Astrocyte (in vitro differentiated cells and primary cell): ENCODE measurements at regions not wholly inside any gene's neighbourhood (a gene's known extent, or its start where the extent isn't known, plus 50 kb on each side); places are given as distances from the start of the nearest gene placed in this dataset.

Source experiments
- DNase-seq: peaks from one replicate; pipeline ENCODE4 v3.0.0-alpha.2; 2010; ENCODE audit warnings: low read depth
- FAIRE-seq: peaks from 2 replicates; lab custom pipeline; 2011; peaks lifted over from hg19 to GRCh38; lab: Jason Lieb, UNC
- H2AFZ ChIP-seq: 2 replicates; pipeline ENCODE4 v1.6.0; 2012; ENCODE audit warnings: low read depth, low read length, inconsistent platforms
- H3K27ac ChIP-seq: 2 replicates; pipeline ENCODE4 v1.5.1; 2011; ENCODE audit warnings: low read depth, low read length, inconsistent platforms
- H3K27me3 ChIP-seq: 2 replicates; pipeline ENCODE4 v1.6.0; 2011; ENCODE audit warnings: low read length, inconsistent platforms; ENCODE audit not compliant: insufficient read depth
- H3K36me3 ChIP-seq: 2 replicates; pipeline ENCODE4 v1.5.1; 2011; ENCODE audit warnings: low read length, inconsistent platforms; ENCODE audit not compliant: insufficient read depth
- H3K4me1 ChIP-seq: 2 replicates; pipeline ENCODE4 v1.5.1; 2011; ENCODE audit warnings: low read length, inconsistent platforms; ENCODE audit not compliant: insufficient read depth
- H3K4me2 ChIP-seq: 2 replicates; pipeline ENCODE4 v1.6.0; 2012; ENCODE audit warnings: low read length, inconsistent platforms
- H3K4me3 ChIP-seq: 2 replicates; pipeline ENCODE4 v1.5.1; 2011; ENCODE audit warnings: low read depth, mild to moderate bottlenecking, low read length, inconsistent platforms; ENCODE audit not compliant: insufficient read depth
- H3K79me2 ChIP-seq: 2 replicates; pipeline ENCODE4 v1.6.0; 2012; ENCODE audit warnings: mild to moderate bottlenecking, low read length, inconsistent platforms; ENCODE audit not compliant: insufficient read depth
- H3K9ac ChIP-seq: 2 replicates; pipeline ENCODE4 v1.6.0; 2012; ENCODE audit warnings: mild to moderate bottlenecking, low read length, inconsistent platforms
- H3K9me3 ChIP-seq: 2 replicates; pipeline ENCODE4 v1.5.1; 2012; ENCODE audit warnings: low read depth, mild to moderate bottlenecking, low read length, inconsistent platforms; ENCODE audit not compliant: insufficient read depth
- H4K20me1 ChIP-seq: 2 replicates; pipeline ENCODE4 v1.6.0; 2012; ENCODE audit warnings: low read length, inconsistent platforms; ENCODE audit not compliant: insufficient read depth
- H3K27ac Mint-ChIP-seq: one replicate; pipeline ENCODE4 v1.8.0; 2021; ENCODE audit warnings: mild to moderate bottlenecking, mixed read lengths; ENCODE audit not compliant: unreplicated experiment
- H3K27me3 Mint-ChIP-seq: one replicate; pipeline ENCODE4 v1.8.0; 2021; ENCODE audit warnings: low read depth, mixed read lengths; ENCODE audit not compliant: unreplicated experiment
- H3K36me3 Mint-ChIP-seq: one replicate; pipeline ENCODE4 v1.8.0; 2021; ENCODE audit warnings: low read depth, mixed read lengths; ENCODE audit not compliant: unreplicated experiment
- H3K4me1 Mint-ChIP-seq: one replicate; pipeline ENCODE4 v1.8.0; 2021; ENCODE audit warnings: low read depth, mixed read lengths; ENCODE audit not compliant: unreplicated experiment
- H3K4me3 Mint-ChIP-seq: one replicate; pipeline ENCODE4 v1.8.0; 2021; ENCODE audit warnings: mild to moderate bottlenecking, moderate library complexity, mixed read lengths; ENCODE audit not compliant: unreplicated experiment
- H3K9me3 Mint-ChIP-seq: one replicate; pipeline ENCODE4 v1.8.0; 2021; ENCODE audit warnings: mild to moderate bottlenecking, mixed read lengths; ENCODE audit not compliant: unreplicated experiment
- CTCF ChIP-seq: IDR thresholded peaks from 2 replicates; pipeline ENCODE4 v1.5.1; 2011; ENCODE audit warnings: low read depth, mild to moderate bottlenecking, inconsistent platforms, low read length, moderate library complexity; ENCODE audit not compliant: insufficient read depth
- EZH2 ChIP-seq: IDR thresholded peaks from 2 replicates; pipeline ENCODE4 v1.6.1; 2012; ENCODE audit warnings: mild to moderate bottlenecking, low read length, inconsistent platforms; ENCODE audit not compliant: insufficient read depth

GRCh38 chr1:60589916-60590315, 492.4 kb upstream of the NFIA start:
- H3K27me3 ChIP-seq, result no peaks in the 10 kb centered on the region
- no peak for DNase-seq
- no peaks in the 10 kb centered on the region for H3K9me3 ChIP-seq
- no peak for TF ChIP-seq EZH2
- H3K9me3 Mint-ChIP-seq, result no peaks in the 10 kb centered on the region
- no peaks in the 10 kb centered on the region for H3K36me3 ChIP-seq
- H3K27ac Mint-ChIP-seq, result no peak overlapping the region
- no peaks in the 10 kb centered on the region for H4K20me1 ChIP-seq
- no peak overlapping the region for H3K4me3 Mint-ChIP-seq
- no peak overlapping the region for H2AFZ ChIP-seq
- H3K4me1 ChIP-seq, result no peaks in the 10 kb centered on the region
- H3K79me2 ChIP-seq, result no peaks in the 10 kb centered on the region
- no peak overlapping the region for H3K4me3 ChIP-seq
- no peak overlapping the region for H3K4me2 ChIP-seq
- no peaks in the 10 kb centered on the region for H3K27me3 Mint-ChIP-seq
- peaks cover 10% of the 10 kb centered on the region for H3K4me1 Mint-ChIP-seq
- no peak for FAIRE-seq
- no peaks in the 10 kb centered on the region for H3K36me3 Mint-ChIP-seq
- no peak overlapping the region for H3K27ac ChIP-seq
- no peak overlapping the region for H3K9ac ChIP-seq

- Histone ChIP-seq H3K4me3 (no peak overlapping the region), H3K9ac (no peak overlapping the region), H3K4me1 (no peaks in the 10 kb centered on the region), H3K27ac (no peak overlapping the region), H3K9me3 (peaks cover 4% of the 10 kb centered on the region), H3K79me2 (no peaks in the 10 kb centered on the region), H3K4me2 (peak overlapping the region; percentile 7), H3K27me3 (no peaks in the 10 kb centered on the region), H4K20me1 (no peaks in the 10 kb centered on the region), H3K36me3 (no peaks in the 10 kb centered on the region), H2AFZ (no peak overlapping the region)
- no peak for TF ChIP-seq EZH2
- TF ChIP-seq CTCF, result no peak
- Mint-ChIP-seq H3K4me1 (peaks cover 10% of the 10 kb centered on the region), H3K36me3 (no peaks in the 10 kb centered on the region), H3K9me3 (peaks cover under 1% of the 10 kb centered on the region), H3K27me3 (no peaks in the 10 kb centered on the region), H3K27ac (no peak overlapping the region), H3K4me3 (no peak overlapping the region)
- DNase-seq, result peak; percentile 49
- FAIRE-seq, result no peak
Measured at GRCh38 chr1:60589046-60589748, 493.2 kb upstream of the NFIA start.

- TF ChIP-seq EZH2 (no peak), CTCF (no peak)
- Histone ChIP-seq H3K79me2 (no peaks in the 10 kb centered on the region), H4K20me1 (no peaks in the 10 kb centered on the region), H3K36me3 (no peaks in the 10 kb centered on the region), H3K4me2 (no peak overlapping the region), H3K4me3 (no peak overlapping the region), H3K9me3 (peaks cover 4% of the 10 kb centered on the region), H3K4me1 (no peaks in the 10 kb centered on the region), H3K27me3 (no peaks in the 10 kb centered on the region), H3K27ac (no peak overlapping the region), H3K9ac (no peak overlapping the region), H2AFZ (no peak overlapping the region)
- Mint-ChIP-seq H3K4me3 (no peak overlapping the region), H3K27me3 (no peaks in the 10 kb centered on the region), H3K4me1 (peaks cover 7% of the 10 kb centered on the region), H3K9me3 (peaks cover 9% of the 10 kb centered on the region), H3K27ac (no peak overlapping the region), H3K36me3 (peaks cover 1% of the 10 kb centered on the region)
- FAIRE-seq (no peak), DNase-seq (no peak)
Measured at GRCh38 chr1:60584371-60584770, 498.0 kb upstream of the NFIA start.
